NCI-H1417 (cell line): ENCODE measurements at regions not wholly inside any gene's neighbourhood (a gene's known extent, or its start where the extent isn't known, plus 50 kb on each side); places are given as distances from the start of the nearest gene placed in this dataset.

Source experiments
- DNase-seq, 3 experiments: peaks; one replicate each; lab custom pipeline; 2025; lab: John Stamatoyannopoulos, UW

DNA sequence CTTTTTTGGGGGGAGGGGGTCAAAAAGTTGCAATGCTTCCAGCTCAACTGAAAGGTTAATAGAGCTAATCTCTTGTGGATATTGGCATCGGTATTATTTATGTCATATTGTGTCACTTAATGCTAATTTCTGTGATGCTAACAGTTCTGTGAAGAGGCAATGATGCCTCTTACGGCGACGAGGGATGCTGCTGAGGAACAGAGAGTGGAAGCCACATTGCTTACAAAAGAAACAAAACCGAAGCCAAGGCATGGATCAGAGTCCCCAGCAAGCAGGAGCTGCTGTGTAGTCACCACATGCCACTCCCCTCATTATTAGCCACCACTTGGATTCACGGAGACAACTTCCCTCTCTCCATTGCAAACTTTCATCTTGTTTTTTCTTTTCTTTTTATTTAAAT, 536.5 kb upstream of the MGMT start:
- DNase-seq = no peak

DNA sequence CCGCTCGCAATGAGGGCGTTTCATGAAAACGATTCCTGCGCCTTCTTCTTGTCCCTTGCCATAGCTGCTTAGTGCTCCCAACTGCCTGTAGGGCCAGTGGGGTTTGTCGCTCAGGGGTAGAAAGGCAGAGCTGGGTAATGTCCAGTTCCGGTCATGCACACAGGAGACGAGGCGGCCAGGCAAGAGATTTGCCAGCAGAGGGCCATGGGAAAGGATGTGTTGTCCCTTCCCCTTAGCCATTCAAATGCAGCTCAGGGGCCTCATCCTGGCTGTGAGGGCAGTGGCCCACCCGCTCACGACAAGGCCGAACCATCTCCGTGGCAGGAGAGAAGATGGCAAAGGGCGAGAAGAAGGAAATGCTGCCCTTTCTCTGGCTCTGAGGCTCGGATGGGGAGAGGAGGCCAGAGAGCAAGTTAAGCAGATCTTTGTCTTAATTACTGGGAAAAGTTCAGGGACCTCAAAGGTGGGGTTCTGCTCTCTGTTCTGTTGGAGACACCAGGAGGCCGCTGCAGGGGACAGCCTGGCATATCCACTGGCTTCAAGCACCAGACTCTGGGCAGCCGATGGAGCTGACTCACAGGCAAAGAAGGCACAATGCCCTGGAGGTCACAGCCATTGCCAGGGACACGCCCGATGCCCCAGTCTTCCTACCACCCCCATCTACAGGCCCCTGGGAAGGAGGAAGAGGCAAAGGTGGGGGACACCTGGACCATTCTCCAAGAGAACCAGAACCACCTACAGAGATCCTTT, 534.8 kb upstream of the MGMT start:
- no peak for DNase-seq

DNA sequence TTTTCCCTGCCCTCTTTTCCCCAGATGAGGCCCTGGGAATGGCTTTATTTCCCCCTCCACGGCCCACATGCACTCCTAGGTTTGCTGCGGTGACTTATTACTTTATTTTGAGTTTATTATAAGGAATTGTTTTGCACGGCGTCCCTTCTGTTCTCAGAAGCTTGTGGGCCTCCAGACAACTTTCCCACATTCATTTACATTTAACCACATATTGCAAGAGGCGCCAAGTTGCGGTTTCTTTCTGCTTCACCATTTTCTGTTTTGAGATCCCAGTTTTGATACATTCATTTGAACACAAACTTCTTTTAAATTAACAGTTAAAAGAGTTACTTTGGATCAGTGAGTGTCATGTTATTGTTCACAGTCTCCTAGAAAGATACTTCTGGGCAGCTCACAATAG, 532.5 kb upstream of the MGMT start:
- no peak for DNase-seq

DNA sequence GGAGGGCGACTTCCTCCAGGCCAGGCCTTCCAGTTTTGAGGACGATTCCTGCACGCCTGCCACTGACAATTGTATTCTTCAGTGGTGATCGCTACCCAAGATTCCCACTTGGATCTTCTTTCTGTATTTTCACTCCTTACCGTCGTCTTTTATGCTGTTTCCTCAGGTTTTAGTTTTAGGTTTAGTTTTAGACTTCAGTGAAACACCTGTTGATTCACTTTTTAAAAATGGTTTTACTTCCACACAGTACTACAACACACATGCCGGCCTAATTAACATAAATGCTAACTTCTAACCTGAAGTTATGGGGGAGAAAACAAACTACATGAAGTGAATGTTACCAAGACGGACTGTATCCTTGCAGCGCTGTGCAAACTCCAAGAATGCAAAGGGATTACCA, 530.6 kb upstream of the MGMT start:
- DNase-seq = no peak

DNA sequence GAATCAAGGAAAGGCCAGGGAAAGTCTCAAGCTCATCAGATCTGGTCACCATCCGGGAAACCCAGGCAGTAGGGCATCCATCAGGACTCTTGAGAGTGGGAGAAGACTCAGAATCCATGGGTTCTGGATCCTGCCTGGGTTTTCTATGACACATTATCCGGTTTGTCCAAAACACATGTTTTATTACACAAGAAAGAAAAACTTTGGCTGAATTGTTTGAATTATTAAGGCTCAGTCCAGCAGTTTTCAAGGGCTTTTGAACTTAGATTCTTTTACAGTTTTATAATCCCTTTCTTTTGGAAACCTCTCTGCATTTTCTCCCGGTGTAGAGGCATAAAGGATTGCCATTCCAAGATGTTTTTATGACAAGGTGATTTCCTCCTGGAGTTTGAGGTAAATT, 528.5 kb upstream of the MGMT start:
- DNase-seq = no peak

DNA sequence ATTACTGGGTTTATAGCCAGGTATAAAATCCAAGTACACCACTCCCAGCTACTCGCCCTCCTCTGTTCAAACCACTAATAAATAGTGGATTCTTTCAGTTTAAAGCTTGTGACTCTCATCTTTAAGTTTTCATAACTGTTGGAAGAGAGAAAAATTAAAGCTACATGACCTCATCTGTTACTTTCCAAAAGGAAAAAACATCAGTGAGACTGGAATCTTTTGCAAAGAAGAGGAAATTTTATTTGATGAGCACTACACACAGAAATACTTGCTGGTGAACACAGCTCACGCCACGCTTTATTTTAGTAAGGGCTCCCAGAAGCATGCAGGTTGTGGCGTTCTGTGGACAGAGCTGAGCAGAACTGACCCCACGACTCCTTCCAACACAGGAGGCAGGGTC, 527.0 kb upstream of the MGMT start:
- DNase-seq = no peak

DNA sequence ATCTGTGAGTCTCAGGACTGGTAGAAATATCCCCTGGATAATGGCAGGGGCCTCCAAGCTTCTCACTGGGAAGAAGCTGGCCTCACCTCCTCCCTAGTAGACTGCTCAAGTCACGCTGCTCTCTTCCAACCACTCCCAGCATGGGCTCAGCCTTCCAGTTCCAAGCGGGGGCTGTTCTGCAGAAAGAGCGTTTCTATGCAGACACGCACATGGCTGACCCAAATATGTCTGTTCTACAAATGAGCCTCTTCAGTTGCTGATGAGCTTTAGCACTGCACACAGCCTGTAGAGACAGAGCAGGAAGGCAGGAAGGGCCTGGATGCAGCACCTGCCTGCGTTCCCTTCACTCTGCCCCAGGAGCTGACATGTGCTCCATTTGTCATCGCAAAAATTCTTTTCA, 523.9 kb upstream of the MGMT start:
- no peak for DNase-seq

DNA sequence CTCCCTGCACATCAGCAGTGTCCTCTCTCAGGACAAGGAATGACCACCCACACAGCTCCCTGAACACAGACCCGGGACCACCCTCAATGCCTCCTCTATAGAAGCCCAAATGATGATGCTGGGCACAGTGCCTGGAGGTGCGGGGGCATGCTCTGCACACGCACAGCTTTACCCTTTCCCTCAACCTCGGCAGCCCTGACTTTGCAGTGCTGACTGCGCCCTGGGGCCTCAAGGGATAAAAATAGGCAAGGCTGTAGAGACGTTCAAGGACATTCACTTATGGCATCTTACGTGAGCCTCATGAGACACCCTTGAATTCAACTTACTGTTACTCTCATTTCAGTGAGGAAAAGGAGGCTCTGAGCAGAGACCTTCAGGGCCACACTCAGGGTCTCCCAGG, 521.6 kb upstream of the MGMT start:
- DNase-seq = no peak

DNA sequence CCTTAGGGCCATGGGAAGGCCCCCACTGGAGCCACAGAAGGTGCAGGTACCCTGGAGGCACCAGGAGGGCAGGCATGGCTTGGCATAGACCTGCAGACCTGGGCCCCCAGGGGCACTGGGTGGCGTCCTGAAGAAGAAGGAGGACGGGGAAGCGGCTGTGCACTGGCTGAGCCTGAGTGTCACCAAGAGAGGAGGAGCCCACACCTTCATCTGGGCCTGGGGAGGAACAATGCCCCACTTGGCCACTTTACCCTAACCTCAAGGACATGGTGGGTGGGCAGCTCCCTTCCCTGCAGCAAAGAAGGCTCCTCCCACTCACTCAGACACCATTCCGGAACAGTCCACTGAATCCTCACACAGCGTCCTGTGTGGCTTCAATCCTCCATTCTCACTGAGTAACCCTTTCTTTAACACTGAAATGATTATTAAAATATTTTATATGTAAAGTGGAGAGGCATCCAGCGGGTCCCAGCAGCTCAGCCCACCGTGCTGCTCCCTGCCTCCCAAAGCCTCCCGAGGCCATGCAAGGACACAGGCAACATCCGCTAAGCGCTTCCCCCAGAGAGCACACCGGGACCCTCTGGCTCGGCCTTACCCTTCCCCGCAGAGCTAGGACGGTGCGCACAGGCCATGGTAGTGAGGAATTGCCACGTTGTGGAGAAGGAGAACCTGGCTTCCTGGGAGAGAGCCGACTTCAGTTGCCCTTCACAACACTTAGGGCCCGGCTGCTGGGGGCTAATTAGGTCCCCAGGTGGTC, 516.7 kb upstream of the MGMT start:
- no peak for DNase-seq

DNA sequence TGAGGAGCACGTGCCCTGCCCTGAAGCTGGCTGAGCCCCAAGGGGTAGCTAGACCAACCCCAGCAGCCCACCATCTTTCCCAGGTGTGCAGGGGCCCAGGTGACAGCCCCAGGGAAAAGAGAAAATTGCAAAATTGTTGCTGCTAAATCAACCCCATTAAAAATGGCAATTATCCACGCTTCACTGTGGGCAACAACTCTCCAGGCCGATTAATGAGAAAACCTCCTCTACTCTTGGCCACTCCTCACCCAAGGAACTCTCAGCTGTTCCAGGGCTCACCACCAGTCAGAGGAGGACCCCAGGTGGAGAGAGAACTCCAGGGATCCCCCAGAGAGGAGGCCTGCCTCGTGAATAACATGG, 516.1 kb upstream of the MGMT start:
- DNase-seq = no peak

DNA sequence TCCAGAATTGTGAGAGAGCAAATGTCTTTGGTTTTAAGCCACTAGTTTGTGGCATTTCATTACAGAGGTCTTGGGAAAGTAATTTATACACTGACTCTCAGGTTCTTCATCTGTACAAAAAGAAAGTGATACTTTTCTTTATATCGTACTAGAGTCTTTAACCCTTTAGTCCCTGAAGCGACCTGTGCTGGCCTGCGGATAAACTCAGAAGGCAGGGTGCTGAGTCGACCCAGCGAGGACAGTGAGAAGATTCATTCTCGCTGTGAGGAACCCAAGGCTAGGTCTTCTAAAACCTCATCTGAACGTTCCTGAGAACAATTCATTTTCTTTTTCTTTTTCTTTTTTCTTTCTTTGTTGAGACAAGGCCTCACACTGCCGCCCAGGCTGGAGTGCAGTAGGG, 514.2 kb upstream of the MGMT start:
- no peak for DNase-seq

DNA sequence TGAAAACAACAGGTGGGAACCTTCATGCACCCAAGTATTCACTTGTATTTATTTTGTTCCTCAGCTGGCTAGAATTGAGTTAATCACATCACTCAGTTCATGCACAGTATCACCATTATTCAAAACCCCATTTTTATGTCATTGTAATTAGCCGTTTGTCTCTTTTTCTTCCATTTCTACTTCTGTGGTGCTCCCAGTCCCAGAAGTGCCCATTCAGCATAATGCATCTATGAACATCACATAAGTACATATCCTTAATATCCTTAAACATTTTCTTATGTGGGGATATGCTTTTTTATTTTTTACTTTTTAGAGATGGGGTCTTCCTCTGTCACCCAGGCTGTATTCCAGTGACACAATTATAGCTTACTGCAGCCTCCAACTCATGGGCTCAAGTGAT, 510.9 kb upstream of the MGMT start:
- DNase-seq = no peak

DNA sequence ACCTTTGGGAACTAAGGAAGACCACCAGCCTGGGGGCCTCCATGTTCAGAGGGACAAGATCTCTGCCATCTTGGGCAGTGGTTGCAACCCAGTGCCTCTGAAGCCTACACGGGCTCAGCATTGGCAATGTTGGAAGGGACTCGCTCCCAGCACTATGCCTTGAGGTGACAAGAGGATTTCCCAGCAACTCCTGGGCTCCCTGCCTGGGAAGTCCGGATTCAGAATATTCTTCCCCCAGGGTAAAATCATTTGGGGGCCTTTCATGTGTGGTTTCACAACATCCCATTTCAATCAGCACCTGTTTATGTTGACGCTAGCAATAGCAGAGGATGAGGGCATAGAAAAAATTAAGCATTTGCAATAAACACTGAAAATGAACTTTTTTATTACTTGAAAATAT, 509.8 kb upstream of the MGMT start:
- DNase-seq = no peak

DNA sequence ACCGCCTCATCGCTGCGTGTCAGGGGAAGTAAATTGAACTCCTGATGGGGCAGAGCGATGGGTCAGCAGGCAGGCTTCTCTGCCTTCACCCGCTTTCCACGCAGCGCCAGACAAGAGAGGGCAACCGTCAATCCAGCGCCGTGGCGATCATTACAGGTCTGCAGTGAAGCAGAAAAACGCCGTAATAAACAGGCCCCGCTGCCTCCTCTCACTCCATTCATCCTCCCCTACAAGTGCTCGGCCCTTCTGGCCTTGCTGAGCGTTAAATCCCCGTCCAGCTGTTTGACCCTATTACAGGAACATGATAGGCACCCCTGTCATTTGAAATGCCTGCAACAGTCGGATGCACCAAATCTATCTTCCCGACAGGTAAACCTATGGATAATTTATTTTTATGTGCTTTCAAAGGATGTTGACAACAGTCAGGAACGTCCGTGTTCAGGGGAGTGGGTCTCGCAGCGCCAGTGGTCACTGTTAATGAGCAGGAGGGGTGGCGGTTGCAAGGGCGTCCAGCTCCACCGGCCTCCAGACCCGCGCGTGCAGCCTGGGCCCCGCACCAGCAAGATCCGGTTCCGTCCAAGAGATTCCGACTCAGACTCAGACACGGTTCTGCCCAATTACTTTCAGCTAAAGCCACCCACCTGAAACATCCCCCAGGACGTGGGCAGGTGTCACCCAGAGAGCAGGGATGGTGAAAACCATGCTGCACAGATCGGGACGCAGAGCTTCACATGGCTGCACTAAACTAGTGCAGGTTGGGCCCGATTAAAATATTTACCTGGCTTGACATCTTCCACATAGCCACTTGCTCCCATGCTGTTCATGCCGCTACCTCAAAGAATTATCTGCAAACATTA, 508.0 kb upstream of the MGMT start:
- no peak for DNase-seq

DNA sequence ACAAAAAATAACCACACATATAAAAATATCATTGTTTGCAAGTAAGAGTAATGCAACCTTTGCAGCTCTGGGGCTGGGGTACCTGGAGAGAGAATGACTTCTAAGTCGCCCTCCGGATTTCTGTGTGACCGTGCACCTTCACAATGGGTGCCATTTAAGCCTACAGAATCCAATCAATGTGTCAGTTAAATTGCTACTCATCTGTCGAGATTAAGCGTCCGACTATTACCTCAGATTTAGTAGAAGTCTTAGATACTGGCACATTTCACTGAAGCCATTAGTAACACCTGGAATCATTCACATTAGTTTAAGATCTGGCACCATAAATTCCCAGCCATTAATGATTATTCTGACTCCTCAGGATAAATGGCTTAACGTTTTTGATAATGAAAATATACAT, 507.3 kb upstream of the MGMT start:
- DNase-seq = no peak

DNA sequence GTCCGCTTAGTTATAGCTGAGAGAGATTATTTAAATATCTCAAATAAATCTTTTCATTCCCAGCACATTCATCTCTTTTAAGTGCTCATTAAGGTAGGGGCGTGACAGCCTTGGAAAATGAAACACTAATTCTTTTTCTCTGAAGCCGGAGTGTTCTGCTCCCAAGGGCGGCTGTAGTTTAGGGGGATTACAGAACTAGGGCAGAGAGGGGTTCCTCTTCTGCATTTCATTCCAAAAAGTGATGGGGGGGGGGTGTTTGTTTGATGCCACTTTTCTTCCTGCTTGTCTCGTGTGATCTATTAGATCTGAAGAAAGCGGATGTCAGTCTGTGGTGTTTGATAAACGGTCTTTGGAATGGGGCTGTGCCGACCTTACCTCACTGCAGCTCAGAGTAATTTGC, 506.5 kb upstream of the MGMT start:
- no peak for DNase-seq

DNA sequence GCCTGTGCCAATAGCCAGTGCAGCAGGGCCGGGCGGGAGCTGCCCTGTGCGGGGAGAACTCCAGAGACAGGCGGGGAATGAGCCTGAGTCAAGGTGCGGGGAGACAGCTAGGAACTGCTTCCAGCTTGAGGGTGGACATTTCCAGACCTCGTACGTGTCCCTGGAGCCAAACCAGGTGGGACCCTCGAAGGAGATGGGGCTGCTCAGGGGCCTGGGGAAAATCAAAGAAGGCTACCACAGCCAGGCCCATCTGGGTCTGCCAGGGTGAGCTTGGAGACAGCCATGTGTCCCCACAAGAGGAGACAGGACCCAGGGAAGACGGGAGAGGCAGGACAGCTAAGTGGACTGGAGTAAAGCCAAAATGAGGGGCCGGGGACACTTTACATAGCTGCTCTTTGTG, 504.9 kb upstream of the MGMT start:
- no peak for DNase-seq

DNA sequence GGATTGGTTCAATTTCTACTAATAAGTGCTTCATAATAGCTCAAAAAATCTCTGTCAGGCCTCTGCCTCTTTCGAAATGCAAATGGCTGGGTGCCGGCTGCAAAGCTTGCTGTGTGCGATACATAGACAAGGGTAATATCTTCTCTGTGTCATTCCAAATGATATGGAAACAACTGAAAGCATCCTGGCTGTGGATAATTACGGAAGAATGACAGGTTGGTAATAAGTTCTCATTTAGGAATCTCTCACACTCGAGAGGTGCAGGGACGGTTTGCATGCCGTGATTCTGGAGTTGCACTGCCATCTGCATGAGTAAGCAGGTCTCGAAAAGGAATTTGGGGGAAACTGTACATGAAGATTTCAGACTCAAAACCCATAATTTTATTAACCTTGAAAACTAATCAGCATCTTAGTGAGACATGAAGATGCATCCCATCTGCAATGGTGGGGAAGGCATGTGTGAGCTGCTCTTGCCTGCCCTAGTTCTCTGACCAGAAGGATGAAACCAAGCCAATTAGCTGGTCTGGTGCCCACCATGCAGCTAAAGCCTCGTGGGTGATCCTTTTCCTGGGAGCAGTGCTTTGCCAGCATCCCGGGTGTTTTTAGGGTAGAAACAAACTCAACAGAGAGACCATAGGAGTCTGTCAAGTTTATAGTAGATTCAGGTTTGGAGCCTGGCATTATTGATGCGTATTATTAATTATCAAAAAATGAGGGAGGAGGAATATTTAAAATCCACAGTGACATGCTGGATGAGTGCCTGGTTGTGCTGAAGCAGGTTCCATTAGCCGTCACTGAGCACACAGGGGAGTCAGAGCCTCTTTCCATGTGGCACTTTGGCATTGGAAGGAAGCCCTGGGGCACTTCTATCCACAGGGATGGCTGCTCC, 503.6 kb upstream of the MGMT start:
- no peak for DNase-seq

DNA sequence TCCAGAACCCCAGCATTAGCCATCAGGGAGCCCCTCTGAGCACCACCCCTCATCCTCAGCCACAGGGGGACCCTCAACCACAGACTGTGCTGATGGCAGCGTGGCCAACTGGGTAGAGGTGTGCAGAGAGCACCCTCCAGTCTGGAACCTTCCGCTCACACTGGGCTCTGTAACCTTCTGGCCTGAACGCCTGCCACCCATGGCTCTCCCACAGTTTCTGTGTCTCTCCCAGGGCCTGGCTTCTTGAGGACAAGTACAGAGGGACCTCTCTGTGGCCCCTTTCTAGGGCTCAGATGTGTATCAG, 503.0 kb upstream of the MGMT start:
- no peak for DNase-seq

DNA sequence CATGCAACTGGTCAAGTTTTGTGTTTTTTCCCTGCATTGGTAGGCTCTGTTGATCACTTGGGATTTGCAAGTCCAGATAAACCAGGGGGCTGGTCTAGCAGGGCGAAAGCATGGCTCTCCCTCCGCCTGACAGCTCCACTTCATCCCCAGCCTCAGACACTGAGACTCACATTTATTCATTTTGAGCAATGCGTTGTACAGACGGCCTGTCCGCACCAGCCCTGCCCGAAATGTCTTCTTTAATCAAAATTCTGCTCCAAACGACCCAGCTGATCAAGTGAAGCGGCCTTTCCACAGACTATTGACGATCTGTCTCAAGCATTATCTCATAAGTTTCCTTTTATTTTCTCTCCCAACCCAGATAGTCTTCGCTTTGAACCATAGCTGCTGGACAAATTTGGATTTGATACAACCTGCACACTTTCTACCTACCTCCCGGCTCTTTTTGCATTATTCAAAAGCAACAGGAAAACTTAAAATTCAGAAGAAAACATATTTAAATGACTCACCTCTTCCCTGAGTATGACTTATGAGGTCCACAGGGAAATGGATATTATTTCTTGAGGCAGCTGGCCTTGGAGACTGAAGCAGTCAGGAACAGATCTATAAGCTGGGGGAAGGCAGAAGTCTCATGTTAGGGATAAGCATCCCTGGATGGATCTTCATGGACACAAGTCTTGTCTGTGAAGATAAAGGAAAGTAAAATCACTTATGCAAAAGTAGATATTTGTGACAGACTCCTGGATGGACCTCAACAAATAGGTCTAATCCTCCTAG, 498.9 kb upstream of the MGMT start:
- DNase-seq = no peak

DNA sequence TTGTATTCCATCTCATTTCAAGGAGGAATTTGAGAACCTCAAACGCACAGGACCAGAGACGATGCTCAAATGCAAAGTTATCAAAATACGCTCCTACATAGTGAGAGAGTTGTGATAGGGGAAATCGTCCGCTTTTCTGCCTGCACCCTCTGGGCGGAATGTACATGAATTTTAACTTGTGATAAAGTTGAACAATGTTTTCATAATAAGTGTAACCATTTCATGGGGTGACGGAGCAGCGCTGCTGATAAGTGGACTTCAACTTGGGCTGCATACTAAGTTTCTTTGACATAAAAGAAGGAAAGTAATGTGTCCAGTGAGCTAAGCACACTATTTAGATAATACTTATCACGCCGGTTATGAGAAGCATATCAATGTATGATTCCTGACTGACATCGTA, 497.5 kb upstream of the MGMT start:
- no peak for DNase-seq
